A673 (cell line): ENCODE measurements at regions not wholly inside any gene's neighbourhood (a gene's known extent, or its start where the extent isn't known, plus 50 kb on each side); places are given as distances from the start of the nearest gene placed in this dataset.

Source experiments
- EZH2 ChIP-seq: fragments of 200-600 bp; sonication (generic); IDR thresholded peaks from 2 replicates; pipeline ENCODE4 v1.6.1; 2017; ENCODE audit warnings: borderline replicate concordance, low read depth, mild to moderate bottlenecking, mixed read lengths, antibody characterized with exemption, low read length; ENCODE audit not compliant: poor library complexity, severe bottlenecking
- TF ChIP-seq, protein P1 (sequence below): fragments of 300-800, 200-600 bp; sonication (generic); conservative IDR thresholded peaks from 2 replicates; pipeline ENCODE4 v1.5.1; 2017; ENCODE audit warnings: low read depth, mild to moderate bottlenecking, antibody characterized with exemption, low read length, moderate library complexity, mixed read lengths

- TF ChIP-seq, protein P1, sequence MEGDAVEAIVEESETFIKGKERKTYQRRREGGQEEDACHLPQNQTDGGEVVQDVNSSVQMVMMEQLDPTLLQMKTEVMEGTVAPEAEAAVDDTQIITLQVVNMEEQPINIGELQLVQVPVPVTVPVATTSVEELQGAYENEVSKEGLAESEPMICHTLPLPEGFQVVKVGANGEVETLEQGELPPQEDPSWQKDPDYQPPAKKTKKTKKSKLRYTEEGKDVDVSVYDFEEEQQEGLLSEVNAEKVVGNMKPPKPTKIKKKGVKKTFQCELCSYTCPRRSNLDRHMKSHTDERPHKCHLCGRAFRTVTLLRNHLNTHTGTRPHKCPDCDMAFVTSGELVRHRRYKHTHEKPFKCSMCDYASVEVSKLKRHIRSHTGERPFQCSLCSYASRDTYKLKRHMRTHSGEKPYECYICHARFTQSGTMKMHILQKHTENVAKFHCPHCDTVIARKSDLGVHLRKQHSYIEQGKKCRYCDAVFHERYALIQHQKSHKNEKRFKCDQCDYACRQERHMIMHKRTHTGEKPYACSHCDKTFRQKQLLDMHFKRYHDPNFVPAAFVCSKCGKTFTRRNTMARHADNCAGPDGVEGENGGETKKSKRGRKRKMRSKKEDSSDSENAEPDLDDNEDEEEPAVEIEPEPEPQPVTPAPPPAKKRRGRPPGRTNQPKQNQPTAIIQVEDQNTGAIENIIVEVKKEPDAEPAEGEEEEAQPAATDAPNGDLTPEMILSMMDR = no peak
- TF ChIP-seq EZH2 = no peak
Measured at GRCh38 chr6:15977050-15977449, 151.8 kb upstream of the MYLIP start.
